NCI-H2171 (cell line): ENCODE measurements at regions not wholly inside any gene's neighbourhood (a gene's known extent, or its start where the extent isn't known, plus 50 kb on each side); places are given as distances from the start of the nearest gene placed in this dataset.
"Not testable (repeated sequence)": the region's sequence is repeated elsewhere in the genome, so short reads cannot be mapped to it uniquely, and the experiment has no call there.

Source experiments
- DNase-seq: peaks from one replicate; lab custom pipeline; 2025; lab: John Stamatoyannopoulos, UW

GRCh38 chr18:14963246-14963645 lies 215.3 kb downstream of the ANKRD30B start:
- DNase-seq = no peak

GRCh38 chr18:14964002-14964401 lies 216.0 kb downstream of the ANKRD30B start:
- DNase-seq = no peak

DNA sequence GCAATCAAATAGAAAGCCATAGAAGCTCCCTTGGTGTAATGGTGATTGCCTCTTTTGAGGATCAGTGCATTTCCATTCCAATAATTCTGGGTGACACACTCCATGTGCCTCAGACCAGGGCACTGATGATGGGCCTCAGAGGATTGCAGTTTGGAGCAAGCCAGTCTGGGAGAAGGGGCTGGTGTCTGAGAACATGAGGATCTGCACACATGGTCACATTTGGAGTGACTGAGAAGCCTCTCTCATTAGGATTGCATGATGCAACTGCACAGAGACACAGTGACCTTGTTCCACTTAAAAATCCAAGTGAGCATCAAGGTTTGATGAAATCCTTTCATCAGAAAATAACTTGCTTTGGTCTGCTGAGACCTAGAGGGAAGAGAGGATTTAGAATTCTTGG lies 216.4 kb downstream of the ANKRD30B start:
- DNase-seq = no peak

- not testable (repeated sequence) for DNase-seq
These were observed 217.0 kb downstream of the ANKRD30B start for GRCh38 chr18:14964976-14965375.

DNA sequence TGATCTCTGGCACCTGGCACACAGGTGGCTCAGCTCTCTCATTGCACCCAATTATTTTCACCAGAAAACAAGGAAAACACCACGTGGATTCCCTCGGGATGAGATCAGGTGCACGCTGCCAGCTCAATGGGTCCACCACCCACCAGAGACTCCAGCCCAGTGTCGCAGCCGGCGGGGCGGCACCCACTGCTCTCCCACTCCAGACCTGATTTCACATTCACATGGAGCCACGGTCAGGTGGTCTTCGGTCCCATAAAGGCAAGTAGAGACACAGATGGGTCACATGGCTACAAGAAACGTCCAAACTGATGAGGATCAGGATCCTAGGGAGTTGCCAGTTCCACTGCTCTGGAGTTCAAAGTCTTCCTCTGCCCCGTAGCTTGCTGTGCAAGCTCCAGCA lies 217.6 kb downstream of the ANKRD30B start:
- DNase-seq = no peak

DNA sequence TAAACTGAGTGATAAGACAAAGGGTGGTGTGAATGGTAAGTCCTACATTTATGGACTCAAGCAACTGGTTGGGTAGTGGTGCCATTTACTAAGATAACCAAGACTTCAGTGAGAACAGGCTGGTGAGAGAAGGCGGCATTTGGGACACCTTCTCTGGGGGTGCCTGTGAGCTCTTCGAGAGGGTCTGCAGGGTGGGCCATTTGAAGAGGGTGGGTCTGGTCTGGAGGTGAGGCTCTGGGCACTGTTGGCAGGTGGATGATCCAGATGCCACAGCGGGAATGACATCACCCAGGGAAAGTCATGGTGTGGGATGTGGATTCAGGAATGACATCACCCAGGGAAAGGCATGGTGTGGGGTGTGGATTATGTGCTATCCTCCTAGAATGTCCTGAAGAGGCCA lies 219.3 kb downstream of the ANKRD30B start:
- DNase-seq = not testable (repeated sequence)

DNA sequence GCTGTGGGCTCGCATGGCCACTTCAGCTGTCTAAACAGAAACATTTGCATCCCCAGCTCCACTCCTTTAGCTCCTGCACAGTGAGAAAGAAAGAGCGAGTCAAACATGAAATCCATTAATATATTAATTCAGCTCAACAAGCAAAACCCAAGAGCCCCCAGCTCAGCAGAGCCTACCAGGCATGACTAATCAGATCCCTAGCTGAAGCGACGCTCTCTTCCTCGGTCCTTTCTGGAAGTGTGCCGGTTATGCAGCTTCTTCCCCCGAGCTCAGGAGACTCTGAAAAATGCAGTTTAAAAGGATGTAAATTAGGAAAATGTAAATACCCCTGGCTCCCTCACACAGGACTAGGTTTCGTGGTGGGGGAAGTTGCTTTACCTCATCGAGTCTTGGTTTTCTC lies 221.5 kb downstream of the ANKRD30B start:
- no peak for DNase-seq

GRCh38 chr18:14970027-14970426 lies 222.1 kb downstream of the ANKRD30B start:
- no peak for DNase-seq

GRCh38 chr18:14971461-14972185 lies 223.7 kb downstream of the ANKRD30B start:
- no peak for DNase-seq

DNA sequence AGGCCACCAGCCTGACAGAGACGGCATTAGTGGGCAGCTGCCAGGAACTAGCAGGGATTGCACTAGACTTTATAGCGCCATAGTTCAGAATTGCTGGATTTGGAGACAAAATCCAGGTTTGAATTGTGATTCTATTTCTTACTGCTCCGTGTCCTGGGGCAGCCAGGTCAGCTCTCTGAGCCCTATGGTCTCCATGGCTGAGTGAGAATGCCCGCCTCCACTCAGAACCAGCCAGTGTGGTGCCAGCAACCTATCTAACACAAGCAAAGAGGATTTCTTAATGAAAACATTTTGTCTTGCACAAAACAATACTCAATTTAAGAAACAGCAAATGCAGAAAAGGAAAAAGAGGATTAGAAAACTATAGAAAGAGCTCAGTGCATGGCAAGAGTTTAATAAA lies 225.4 kb downstream of the ANKRD30B start:
- not testable (repeated sequence) for DNase-seq

DNA sequence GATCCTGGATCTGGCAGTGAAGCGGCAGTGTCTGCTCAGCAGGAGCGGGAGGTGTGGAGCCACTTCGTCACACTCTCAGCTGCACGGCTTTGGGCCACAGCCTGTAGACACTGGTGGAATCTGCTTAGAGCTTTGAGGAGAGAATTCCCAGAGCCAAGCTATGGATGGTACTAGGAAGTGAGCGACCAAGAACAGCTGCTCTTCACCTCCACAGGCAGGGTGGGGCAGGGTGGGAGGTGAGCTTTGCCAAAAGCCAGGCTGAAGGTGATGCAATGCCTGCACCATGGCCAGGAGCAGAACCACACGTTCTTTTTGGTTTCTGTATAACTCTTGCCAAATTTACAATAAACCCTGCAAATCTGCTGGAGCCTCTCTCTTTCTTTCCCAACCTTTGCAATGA lies 226.1 kb downstream of the ANKRD30B start:
- no peak for DNase-seq

DNA sequence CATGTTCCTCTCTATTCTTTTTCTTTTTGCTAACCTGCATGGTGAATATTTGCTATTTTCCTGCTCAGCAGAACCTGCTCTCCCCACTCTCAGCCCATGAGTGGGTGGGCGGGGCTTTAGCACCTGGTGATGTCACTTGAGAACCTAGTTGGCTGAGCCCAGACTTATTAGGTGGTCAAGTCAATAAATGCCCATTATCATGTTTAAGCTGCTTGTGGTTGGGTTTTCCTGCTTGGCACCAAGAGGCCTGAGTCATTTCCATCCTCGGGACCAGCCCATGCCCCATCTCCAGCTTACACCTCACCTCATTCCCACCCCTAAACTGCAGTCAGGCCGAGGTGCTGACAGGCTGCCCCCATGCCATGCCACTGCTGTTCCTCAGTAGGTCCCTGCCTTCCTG lies 226.6 kb downstream of the ANKRD30B start:
- DNase-seq = no peak

- no peak for DNase-seq
These were observed 227.5 kb downstream of the ANKRD30B start for GRCh38 chr18:14975431-14975830.

- no peak for DNase-seq
These were observed 228.9 kb downstream of the ANKRD30B start for GRCh38 chr18:14976736-14977430.

DNA sequence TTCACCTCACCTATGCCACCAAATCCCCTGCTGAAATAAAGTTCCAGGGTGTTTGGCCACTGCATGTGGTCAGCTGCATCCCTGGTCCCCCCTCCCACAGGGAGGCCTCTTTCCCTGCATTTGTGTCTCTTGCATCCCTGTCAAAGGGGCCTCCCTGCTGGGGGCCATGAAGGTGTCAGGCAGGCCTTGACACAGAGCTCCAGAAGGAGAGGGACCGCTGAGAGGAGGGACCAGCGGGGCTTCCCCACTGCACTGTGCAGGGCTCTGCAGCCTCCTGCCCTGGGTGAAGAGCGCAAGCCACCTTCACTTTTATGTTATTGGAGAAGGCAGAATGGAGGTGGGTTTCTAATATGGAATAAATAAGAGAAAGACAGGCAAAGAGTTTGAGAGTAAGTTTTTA lies 230.2 kb downstream of the ANKRD30B start:
- DNase-seq = no peak

DNA sequence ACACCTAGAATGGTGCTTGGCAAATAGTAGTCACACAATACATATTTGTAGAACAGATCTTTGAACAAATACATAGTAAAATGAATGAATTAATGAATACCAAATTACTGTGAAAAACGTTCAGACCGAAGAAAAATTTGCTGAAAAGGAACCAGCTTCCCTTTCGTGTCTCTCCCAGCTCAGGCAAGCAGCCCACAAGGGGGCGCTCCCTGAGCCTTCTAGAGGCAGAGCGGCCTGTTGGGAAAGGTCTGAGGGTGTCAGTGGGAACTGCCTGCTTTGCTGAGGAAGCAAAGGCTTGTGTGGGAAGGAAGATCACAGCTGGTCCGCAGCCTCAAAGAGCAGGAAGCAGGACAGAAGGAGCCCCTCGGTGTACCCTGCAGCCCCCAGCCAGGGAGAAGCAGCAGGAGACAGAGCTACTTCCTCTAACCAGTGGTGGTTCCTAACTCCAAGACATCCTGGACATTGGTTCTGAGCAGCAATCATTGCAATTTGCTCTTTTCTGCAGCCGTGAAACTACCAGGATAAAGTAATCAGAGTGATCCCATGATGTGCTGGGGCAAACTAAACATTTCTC lies 231.1 kb downstream of the ANKRD30B start:
- DNase-seq = no peak

DNA sequence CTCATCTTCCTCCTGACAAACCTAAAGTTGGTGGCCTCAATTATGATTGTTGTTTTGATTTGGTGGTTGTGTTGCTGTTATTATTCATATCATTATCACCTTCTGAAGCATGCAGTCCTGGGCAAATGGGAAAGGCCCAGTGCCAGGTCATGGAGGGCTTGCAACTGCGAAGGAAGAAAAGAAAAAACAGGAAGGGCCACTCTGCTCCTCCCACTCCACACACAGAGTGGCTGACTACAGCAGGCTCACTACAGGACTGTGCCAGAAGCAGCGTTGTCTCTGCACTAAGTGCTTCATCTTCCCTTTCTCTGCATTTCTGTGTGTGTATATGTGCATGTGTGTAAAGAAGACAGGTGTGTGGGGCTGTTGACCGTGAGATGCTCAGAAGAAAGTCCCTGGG lies 231.9 kb downstream of the ANKRD30B start:
- no peak for DNase-seq

- DNase-seq = not testable (repeated sequence)
These were observed 236.6 kb downstream of the ANKRD30B start for GRCh38 chr18:14984531-14984930.

DNA sequence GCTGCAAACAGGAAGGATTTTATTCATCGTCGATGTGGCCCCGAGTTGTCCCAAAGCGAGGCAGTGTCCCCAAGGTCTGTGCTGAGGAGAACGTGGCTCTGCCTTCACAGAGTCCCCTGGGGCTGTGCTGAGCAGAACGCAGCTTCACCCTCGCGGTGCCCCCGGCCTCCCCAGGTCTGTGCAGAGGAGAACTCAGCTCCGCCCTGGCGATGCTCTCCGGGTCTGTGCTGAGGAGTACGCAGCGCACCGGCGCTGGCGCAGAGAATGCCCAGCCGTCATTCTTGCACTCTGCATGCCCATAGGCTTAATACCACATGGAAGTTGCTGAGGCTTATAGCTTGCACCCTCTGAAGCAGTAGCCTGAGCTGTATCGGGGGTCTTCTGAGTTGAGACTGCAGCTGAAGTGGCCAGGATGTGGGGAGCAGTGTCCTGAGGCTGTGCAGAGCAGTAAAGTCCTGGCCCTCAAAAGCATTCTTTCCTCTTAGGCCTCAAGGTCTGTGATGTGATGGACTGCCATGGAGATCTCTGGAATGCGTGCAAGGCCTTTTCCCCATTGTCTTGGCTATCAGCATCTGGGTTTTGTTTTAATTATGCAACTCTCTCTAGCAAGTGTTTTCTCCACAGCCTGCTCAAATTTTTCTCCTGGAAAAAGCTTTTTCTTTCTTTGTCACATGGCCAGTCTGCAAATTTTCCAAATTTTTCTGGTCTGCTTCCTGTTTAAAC lies 237.5 kb downstream of the ANKRD30B start:
- DNase-seq = not testable (repeated sequence)

DNA sequence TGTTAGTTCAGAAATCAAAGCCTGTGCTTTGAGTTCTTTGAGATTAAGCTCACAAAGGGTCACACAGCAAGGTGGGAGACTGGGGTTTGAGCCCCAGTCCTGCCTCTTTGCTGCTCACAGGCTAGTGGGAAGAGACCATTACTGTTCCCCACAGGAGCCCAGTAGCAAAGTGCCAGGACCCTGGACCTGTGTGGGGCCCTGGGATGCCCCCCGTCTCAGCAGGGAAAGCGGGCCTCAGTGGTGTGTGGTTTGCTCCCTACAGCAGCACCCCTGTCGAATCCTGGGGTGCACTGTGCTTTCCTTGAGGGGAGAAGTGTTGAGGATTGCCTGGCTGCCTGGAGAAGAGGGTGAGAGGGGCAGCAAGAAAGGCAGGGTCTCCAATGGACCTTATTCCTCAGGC lies 239.4 kb downstream of the ANKRD30B start:
- DNase-seq = not testable (repeated sequence)

- DNase-seq = not testable (repeated sequence)
These were observed 240.2 kb downstream of the ANKRD30B start for GRCh38 chr18:14987960-14988710.

DNA sequence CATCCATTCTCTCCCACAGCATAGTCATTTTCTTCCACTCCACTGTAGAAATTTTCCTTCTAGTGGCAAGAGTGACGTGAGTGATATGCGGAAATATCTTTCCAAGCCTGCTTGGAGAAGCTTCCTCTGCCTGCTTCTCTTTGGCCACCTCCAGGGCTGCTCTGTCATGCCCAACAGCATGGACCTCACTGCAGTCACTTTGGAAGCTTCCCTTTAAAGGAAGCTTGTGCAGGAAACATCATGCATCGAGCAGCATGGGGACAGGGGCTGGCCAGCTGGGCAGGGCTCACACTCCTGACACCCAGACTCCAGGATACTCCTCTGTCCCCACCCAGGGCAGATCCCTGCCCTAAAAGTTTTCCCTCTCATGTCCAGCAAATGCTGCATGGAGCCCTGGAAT lies 241.6 kb downstream of the ANKRD30B start:
- not testable (repeated sequence) for DNase-seq
